ENCODE measurements at regions not wholly inside any gene's neighbourhood (a gene's known extent, or its start where the extent isn't known, plus 50 kb on each side); places are given as distances from the start of the nearest gene placed in this dataset.
"Not testable (repeated sequence)": the region's sequence is repeated elsewhere in the genome, so short reads cannot be mapped to it uniquely, and the experiment has no call there.

- no peak for DNase-seq
These were observed 191.7 kb downstream of the S1PR1 start for GRCh38 chr1:101428562-101428961.

- DNase-seq: no peak
These were observed 195.2 kb downstream of the S1PR1 start for GRCh38 chr1:101431956-101432510.

- no peak for DNase-seq
These were observed 199.2 kb downstream of the S1PR1 start for GRCh38 chr1:101435831-101436511.

- DNase-seq: no peak
These were observed 201.0 kb downstream of the S1PR1 start for GRCh38 chr1:101437800-101438199.

- DNase-seq: peak in 1 of 5 donors; percentile 3
These were observed 201.5 kb downstream of the S1PR1 start for GRCh38 chr1:101438359-101438758.

GRCh38 chr1:101440485-101440884, 203.7 kb downstream of the S1PR1 start:
- DNase-seq: no peak

- DNase-seq: no peak
These were observed 207.6 kb downstream of the S1PR1 start for GRCh38 chr1:101444381-101444780.

- DNase-seq: no peak
These were observed 208.2 kb downstream of the S1PR1 start for GRCh38 chr1:101444873-101445618.

- no peak for DNase-seq
These were observed 211.2 kb downstream of the S1PR1 start for GRCh38 chr1:101448018-101448417.

GRCh38 chr1:101450691-101451090, 213.9 kb downstream of the S1PR1 start:
- DNase-seq: not testable (repeated sequence)

- peak in 1 of 5 donors; percentile 14 for DNase-seq
These were observed 215.1 kb downstream of the S1PR1 start for GRCh38 chr1:101451888-101452287.

GRCh38 chr1:101452825-101453224, 216.0 kb downstream of the S1PR1 start:
- DNase-seq: no peak

- no peak for DNase-seq
These were observed 217.0 kb downstream of the S1PR1 start for GRCh38 chr1:101453844-101454243.

GRCh38 chr1:101455166-101455565, 218.3 kb downstream of the S1PR1 start:
- DNase-seq: no peak

- no peak for DNase-seq
These were observed 223.9 kb downstream of the S1PR1 start for GRCh38 chr1:101460739-101461138.

- no peak for DNase-seq
These were observed 226.4 kb downstream of the S1PR1 start for GRCh38 chr1:101463195-101463594.

GRCh38 chr1:101465941-101466340, 229.1 kb downstream of the S1PR1 start:
- DNase-seq: no peak

GRCh38 chr1:101474039-101474665, 237.3 kb downstream of the S1PR1 start:
- peak in 1 of 5 donors; percentile 18 for DNase-seq

GRCh38 chr1:101476541-101476940, 239.7 kb downstream of the S1PR1 start:
- no peak for DNase-seq

- no peak for DNase-seq
These were observed 243.1 kb downstream of the S1PR1 start for GRCh38 chr1:101479945-101480344.

- DNase-seq: no peak
These were observed 245.5 kb downstream of the S1PR1 start for GRCh38 chr1:101482306-101482705.

- DNase-seq: no peak
These were observed 247.3 kb downstream of the S1PR1 start for GRCh38 chr1:101483982-101484688.
